Mesendoderm (in vitro differentiated cells): ENCODE measurements at regions not wholly inside any gene's neighbourhood (a gene's known extent, or its start where the extent isn't known, plus 50 kb on each side); places are given as distances from the start of the nearest gene placed in this dataset.

ENCODE experiments used
- DNase-seq: peaks from one replicate; pipeline ENCODE4 v3.0.0; 2013
- H2AK5ac ChIP-seq: 2 replicates; pipeline ENCODE4 v1.6.1; 2013; ENCODE audit warnings: low read length, inconsistent platforms
- H2BK120ac ChIP-seq: 2 replicates; pipeline ENCODE4 v1.6.1; 2013; ENCODE audit warnings: low read depth, mild to moderate bottlenecking, low read length, moderate library complexity, mixed read lengths
- H2BK15ac ChIP-seq: replicated peaks from 2 replicates; pipeline ENCODE4 v1.6.1; 2013; ENCODE audit warnings: low read depth, mild to moderate bottlenecking, moderate library complexity
- H2BK5ac ChIP-seq: 2 replicates; pipeline ENCODE4 v1.6.1; 2013; ENCODE audit warnings: low read length, inconsistent platforms
- H3K18ac ChIP-seq: 2 replicates; pipeline ENCODE4 v1.6.1; 2013; ENCODE audit warnings: mild to moderate bottlenecking, low read length, mixed read lengths
- H3K23ac ChIP-seq: one replicate; pipeline ENCODE4 v1.6.1; 2013; ENCODE audit warnings: low read length
- H3K27ac ChIP-seq: 2 replicates; pipeline ENCODE4 v1.5.1; 2013; ENCODE audit warnings: low read depth, mild to moderate bottlenecking, inconsistent platforms, low read length, moderate library complexity
- H3K27me3 ChIP-seq: 2 replicates; pipeline ENCODE4 v1.6.1; 2013; ENCODE audit warnings: low read length, control low read depth, mild to moderate bottlenecking, inconsistent platforms; ENCODE audit not compliant: insufficient read depth, poor library complexity
- H3K36me3 ChIP-seq: 2 replicates; pipeline ENCODE4 v1.6.1; 2013; ENCODE audit warnings: low read length, inconsistent platforms; ENCODE audit not compliant: control insufficient read depth, insufficient read depth
- H3K4ac ChIP-seq: one replicate; pipeline ENCODE4 v1.6.1; 2013; ENCODE audit warnings: low read depth, mild to moderate bottlenecking, low read length, moderate library complexity
- H3K4me1 ChIP-seq: 2 replicates; pipeline ENCODE4 v1.6.1; 2013; ENCODE audit warnings: low read depth, low read length, inconsistent platforms; ENCODE audit not compliant: control insufficient read depth
- H3K4me2 ChIP-seq: 2 replicates; pipeline ENCODE4 v1.6.1; 2013; ENCODE audit warnings: low read length
- H3K4me3 ChIP-seq: 2 replicates; pipeline ENCODE4 v1.5.1; 2013; ENCODE audit warnings: mild to moderate bottlenecking, low read length
- H3K56ac ChIP-seq: one replicate; pipeline ENCODE4 v1.6.1; 2013; ENCODE audit warnings: low read length
- H3K79me1 ChIP-seq: 2 replicates; pipeline ENCODE4 v1.6.1; 2013; ENCODE audit warnings: low read length, inconsistent platforms
- H3K79me2 ChIP-seq: 2 replicates; pipeline ENCODE4 v1.6.1; 2013; ENCODE audit warnings: mild to moderate bottlenecking, low read length; ENCODE audit not compliant: control insufficient read depth, insufficient read depth
- H3K9ac ChIP-seq: 2 replicates; pipeline ENCODE4 v1.6.1; 2013; ENCODE audit warnings: low read length, inconsistent platforms
- H4K5ac ChIP-seq: one replicate; pipeline ENCODE4 v1.6.1; 2013; ENCODE audit warnings: low read length
- H4K8ac ChIP-seq: one replicate; pipeline ENCODE4 v1.6.1; 2013; ENCODE audit warnings: low read depth, mild to moderate bottlenecking, control low read depth, low read length, moderate library complexity
- WGBS: extraction: QIAGEN DNeasy Blood & Tissue Kit; methylation state at CpG from one replicate; pipeline ENCODE4 v1.1.7; 2013; ENCODE audit warnings: low lambda C conversion rate, missing lambda C conversion rate; ENCODE audit not compliant: insufficient coverage; ENCODE audit errors: extremely low coverage; 5-methylcytosine and 5-hydroxymethylcytosine counted together

DNA sequence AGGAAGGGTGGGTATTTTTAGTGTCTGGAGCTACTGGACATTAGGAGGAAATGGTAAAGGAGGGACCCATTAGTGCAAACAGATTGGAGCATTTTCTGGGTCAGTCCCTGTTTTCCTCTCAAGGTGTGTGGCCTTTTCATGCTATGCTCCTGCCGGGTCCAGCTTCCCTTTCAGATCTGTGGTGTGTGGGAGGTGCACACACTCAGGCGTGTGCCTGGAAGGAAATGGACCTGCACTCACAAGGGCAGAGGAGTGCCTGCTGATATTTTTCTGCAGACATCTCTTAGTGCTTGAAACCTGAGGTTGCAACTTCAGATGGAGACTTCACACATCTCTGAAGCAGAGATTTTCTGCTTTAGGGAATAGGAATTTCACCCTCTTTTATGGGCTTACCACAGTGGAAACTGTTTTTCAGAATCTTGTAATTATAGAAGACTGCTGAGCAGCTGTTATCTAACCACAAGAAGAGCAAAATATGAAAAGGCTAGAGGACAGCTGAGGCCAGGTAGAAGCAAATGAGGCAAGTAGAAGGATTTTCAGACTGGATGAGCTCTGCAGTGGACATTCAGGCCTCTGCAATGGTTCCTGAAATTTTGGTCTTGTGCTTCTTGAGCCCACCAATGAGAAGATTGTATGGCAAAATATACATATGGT is 764.3 kb downstream of the QKI start:
- Histone ChIP-seq H4K8ac (no peak overlapping the region), H2AK5ac (no peak overlapping the region), H3K27ac (no peak overlapping the region), H3K79me2 (no peaks in the 10 kb centered on the region), H2BK15ac (no peak overlapping the region), H3K4me1 (no peaks in the 10 kb centered on the region), H2BK5ac (no peak overlapping the region), H2BK120ac (no peak overlapping the region), H3K4me2 (no peak overlapping the region), H3K4me3 (no peak overlapping the region), H3K56ac (no peak overlapping the region), H3K23ac (no peak overlapping the region), H3K4ac (no peak overlapping the region), H3K18ac (no peak overlapping the region), H3K36me3 (no peaks in the 10 kb centered on the region), H3K79me1 (no peaks in the 10 kb centered on the region), H3K9ac (no peak overlapping the region), H4K5ac (no peak overlapping the region), H3K27me3 (no peaks in the 10 kb centered on the region)
- DNase-seq, result no peak
- WGBS, result no CpG with 5 or more reads among the region's 2 CpGs

DNA sequence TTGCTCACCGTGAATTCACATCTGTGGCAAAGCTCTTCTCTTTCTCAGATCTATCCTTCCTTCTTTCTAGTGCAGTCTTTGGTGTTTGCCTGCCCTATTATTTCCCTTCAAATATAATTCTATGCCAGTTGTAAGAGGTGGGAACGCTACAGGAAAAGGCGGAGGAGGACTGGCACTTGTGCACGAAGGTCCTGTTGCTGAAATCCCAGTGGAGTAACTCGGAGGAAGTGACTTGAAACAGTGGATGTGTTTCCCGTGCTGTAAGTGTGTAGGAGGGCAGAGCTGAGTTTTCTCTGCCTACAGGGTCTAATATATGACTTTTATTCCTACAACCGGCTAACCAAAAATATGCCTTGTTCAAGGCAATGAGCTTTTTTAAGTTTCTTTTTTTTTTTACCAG is 754.8 kb downstream of the QKI start:
- WGBS, result no CpG with 5 or more reads among the region's 7 CpGs

GRCh38 chr6:164168595-164168994 is 754.1 kb downstream of the QKI start:
- no peak overlapping the region for H3K9ac ChIP-seq
- no peak overlapping the region for H4K8ac ChIP-seq
- no peaks in the 10 kb centered on the region for H3K79me2 ChIP-seq
- H3K23ac ChIP-seq, result no peak overlapping the region
- H3K4ac ChIP-seq, result no peak overlapping the region
- H3K27me3 ChIP-seq, result no peaks in the 10 kb centered on the region
- H3K36me3 ChIP-seq, result no peaks in the 10 kb centered on the region
- H2AK5ac ChIP-seq, result no peak overlapping the region
- H3K18ac ChIP-seq, result no peak overlapping the region
- no peak overlapping the region for H2BK15ac ChIP-seq
- H3K27ac ChIP-seq, result no peak overlapping the region
- H3K4me1 ChIP-seq, result peaks cover 6% of the 10 kb centered on the region
- no peak for DNase-seq
- H4K5ac ChIP-seq, result no peak overlapping the region
- no peaks in the 10 kb centered on the region for H3K79me1 ChIP-seq
- H2BK120ac ChIP-seq, result no peak overlapping the region
- WGBS, result no CpG with 5 or more reads among the region's 6 CpGs
- no peak overlapping the region for H2BK5ac ChIP-seq
- H3K4me3 ChIP-seq, result no peak overlapping the region
- H3K4me2 ChIP-seq, result no peak overlapping the region
- no peak overlapping the region for H3K56ac ChIP-seq

More for the DNA sequence above, 754.8 kb downstream of the QKI start:
- Histone ChIP-seq H3K27me3 (no peaks in the 10 kb centered on the region), H3K79me2 (no peaks in the 10 kb centered on the region), H3K4ac (no peak overlapping the region), H2BK5ac (no peak overlapping the region), H2BK120ac (no peak overlapping the region), H4K8ac (no peak overlapping the region), H3K4me3 (no peak overlapping the region), H3K4me2 (no peak overlapping the region), H4K5ac (no peak overlapping the region), H3K18ac (no peak overlapping the region), H3K4me1 (peaks cover 6% of the 10 kb centered on the region), H2AK5ac (no peak overlapping the region), H3K79me1 (no peaks in the 10 kb centered on the region), H3K9ac (no peak overlapping the region), H3K23ac (no peak overlapping the region), H2BK15ac (no peak overlapping the region), H3K27ac (no peak overlapping the region), H3K56ac (no peak overlapping the region), H3K36me3 (no peaks in the 10 kb centered on the region)
- no peak for DNase-seq

GRCh38 chr6:164167873-164168405 is 753.4 kb downstream of the QKI start:
- Histone ChIP-seq H2BK15ac (no peak overlapping the region), H3K23ac (no peak overlapping the region), H3K4ac (no peak overlapping the region), H4K8ac (no peak overlapping the region), H3K9ac (no peak overlapping the region), H3K4me2 (no peak overlapping the region), H3K27me3 (no peaks in the 10 kb centered on the region), H3K79me2 (no peaks in the 10 kb centered on the region), H2BK120ac (no peak overlapping the region), H3K4me3 (no peak overlapping the region), H2BK5ac (no peak overlapping the region), H3K18ac (no peak overlapping the region), H3K36me3 (no peaks in the 10 kb centered on the region), H3K79me1 (no peaks in the 10 kb centered on the region), H2AK5ac (no peak overlapping the region), H3K27ac (no peak overlapping the region), H4K5ac (no peak overlapping the region), H3K4me1 (peaks cover 6% of the 10 kb centered on the region), H3K56ac (no peak overlapping the region)
- no CpG with 5 or more reads among the region's 8 CpGs for WGBS
- no peak for DNase-seq

GRCh38 chr6:164166996-164167395 is 752.5 kb downstream of the QKI start:
- no peak overlapping the region for H3K27ac ChIP-seq
- H2BK120ac ChIP-seq, result no peak overlapping the region
- H4K5ac ChIP-seq, result no peak overlapping the region
- no peaks in the 10 kb centered on the region for H3K79me2 ChIP-seq
- no peak overlapping the region for H3K18ac ChIP-seq
- no peak overlapping the region for H3K23ac ChIP-seq
- H2BK15ac ChIP-seq, result no peak overlapping the region
- no peaks in the 10 kb centered on the region for H3K36me3 ChIP-seq
- H3K27me3 ChIP-seq, result no peaks in the 10 kb centered on the region
- H3K4ac ChIP-seq, result no peak overlapping the region
- H2AK5ac ChIP-seq, result no peak overlapping the region
- H2BK5ac ChIP-seq, result no peak overlapping the region
- no peaks in the 10 kb centered on the region for H3K79me1 ChIP-seq
- H3K9ac ChIP-seq, result no peak overlapping the region
- no CpG with 5 or more reads among the region's 5 CpGs for WGBS
- peaks cover 6% of the 10 kb centered on the region for H3K4me1 ChIP-seq
- H3K4me3 ChIP-seq, result no peak overlapping the region
- DNase-seq, result no peak
- no peak overlapping the region for H3K4me2 ChIP-seq
- H4K8ac ChIP-seq, result no peak overlapping the region
- no peak overlapping the region for H3K56ac ChIP-seq

GRCh38 chr6:164166515-164166914 is 752.0 kb downstream of the QKI start:
- no peak overlapping the region for H3K4me3 ChIP-seq
- no peaks in the 10 kb centered on the region for H3K27me3 ChIP-seq
- peaks cover 6% of the 10 kb centered on the region for H3K4me1 ChIP-seq
- no peak overlapping the region for H2AK5ac ChIP-seq
- H2BK120ac ChIP-seq, result no peak overlapping the region
- no peaks in the 10 kb centered on the region for H3K36me3 ChIP-seq
- no peak overlapping the region for H3K23ac ChIP-seq
- H3K9ac ChIP-seq, result no peak overlapping the region
- no peaks in the 10 kb centered on the region for H3K79me2 ChIP-seq
- no peak overlapping the region for H2BK5ac ChIP-seq
- H3K79me1 ChIP-seq, result no peaks in the 10 kb centered on the region
- WGBS, result no CpG with 5 or more reads among the region's 7 CpGs
- H4K5ac ChIP-seq, result no peak overlapping the region
- no peak overlapping the region for H2BK15ac ChIP-seq
- H3K4me2 ChIP-seq, result no peak overlapping the region
- no peak overlapping the region for H4K8ac ChIP-seq
- H3K18ac ChIP-seq, result no peak overlapping the region
- no peak overlapping the region for H3K4ac ChIP-seq
- no peak for DNase-seq
- H3K56ac ChIP-seq, result no peak overlapping the region
- no peak overlapping the region for H3K27ac ChIP-seq
